Prostate gland (tissue), 2 donors: ENCODE measurements at regions not wholly inside any gene's neighbourhood (a gene's known extent, or its start where the extent isn't known, plus 50 kb on each side); places are given as distances from the start of the nearest gene placed in this dataset.

Experiments used
- DNase-seq: peaks from one replicate; pipeline ENCODE4 v3.0.0-alpha.2; 2019; ENCODE audit warnings: low spot score
- H3K27ac ChIP-seq, 2 donors: fragments of 200-600 bp; sonication (generic); 2 replicates each; pipeline ENCODE4 v1.5.1; 2017 to 2019
- H3K27me3 ChIP-seq: fragments of 200-600 bp; sonication (generic); replicated peaks from 2 replicates; pipeline ENCODE4 v1.5.1; 2019; ENCODE audit not compliant: insufficient read depth
- H3K36me3 ChIP-seq, 2 donors: fragments of 200-600 bp; sonication (generic); 1 replicate in 1 of 2; 2 replicates in 1 of 2; pipeline versions ENCODE4 v1.5.1 to v1.8.1; 2017 to 2019
- H3K4me1 ChIP-seq: fragments of 200-600 bp; sonication (generic); replicated peaks from 2 replicates; pipeline ENCODE4 v1.5.1; 2019
- H3K4me3 ChIP-seq, 2 donors: fragments of 200-600 bp; sonication (generic); 2 replicates each; pipeline ENCODE4 v1.5.1; 2017 to 2019
- H3K9me3 ChIP-seq: fragments of 200-600 bp; sonication (generic); 2 replicates; pipeline ENCODE4 v1.5.1; 2017
- POLR2A ChIP-seq: fragments of 450-650 bp; IDR thresholded peaks from one replicate; pipeline ENCODE4 v1.6.1; 2016; ENCODE audit warnings: antibody characterized with exemption, mild to moderate bottlenecking
- POLR2AphosphoS5 ChIP-seq: sonication (generic); formaldehyde crosslinking; IDR thresholded peaks from one replicate; pipeline ENCODE4 v1.6.1; 2017; ENCODE audit warnings: antibody characterized with exemption
- WGBS: methylation state at CpG from one replicate; pipeline ENCODE4 v1.1.5; 2018; 5-methylcytosine and 5-hydroxymethylcytosine counted together
- intact Hi-C: fragments of 100-400 bp; cut with DNase I; formaldehyde crosslinking; loops from one replicate; pipeline ENCODE4 v1.14.2; 2022
- TF ChIP-seq, protein P1 (sequence below), 4 experiments: fragments of 200-600 bp in 2 of 4; fragments of 450-650 bp in 2 of 4; sonication (generic) in 2 of 4; IDR thresholded peaks; 1 replicate in 3 of 4; 2 replicates in 1 of 4; pipeline ENCODE4 v1.5.1; 2016 to 2019; ENCODE audit warnings: antibody characterized with exemption in 4 of 4, mild to moderate bottlenecking in 2 of 4, moderate library complexity in 2 of 4

GRCh38 chr16:52252680-52253079 is 294.3 kb downstream of the TOX3 start:
- TF ChIP-seq POLR2A (no peak), POLR2AphosphoS5 (no peak)
- TF ChIP-seq, protein P1, sequence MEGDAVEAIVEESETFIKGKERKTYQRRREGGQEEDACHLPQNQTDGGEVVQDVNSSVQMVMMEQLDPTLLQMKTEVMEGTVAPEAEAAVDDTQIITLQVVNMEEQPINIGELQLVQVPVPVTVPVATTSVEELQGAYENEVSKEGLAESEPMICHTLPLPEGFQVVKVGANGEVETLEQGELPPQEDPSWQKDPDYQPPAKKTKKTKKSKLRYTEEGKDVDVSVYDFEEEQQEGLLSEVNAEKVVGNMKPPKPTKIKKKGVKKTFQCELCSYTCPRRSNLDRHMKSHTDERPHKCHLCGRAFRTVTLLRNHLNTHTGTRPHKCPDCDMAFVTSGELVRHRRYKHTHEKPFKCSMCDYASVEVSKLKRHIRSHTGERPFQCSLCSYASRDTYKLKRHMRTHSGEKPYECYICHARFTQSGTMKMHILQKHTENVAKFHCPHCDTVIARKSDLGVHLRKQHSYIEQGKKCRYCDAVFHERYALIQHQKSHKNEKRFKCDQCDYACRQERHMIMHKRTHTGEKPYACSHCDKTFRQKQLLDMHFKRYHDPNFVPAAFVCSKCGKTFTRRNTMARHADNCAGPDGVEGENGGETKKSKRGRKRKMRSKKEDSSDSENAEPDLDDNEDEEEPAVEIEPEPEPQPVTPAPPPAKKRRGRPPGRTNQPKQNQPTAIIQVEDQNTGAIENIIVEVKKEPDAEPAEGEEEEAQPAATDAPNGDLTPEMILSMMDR (IDR thresholded peaks at IDR 0.05), result no peak
- WGBS, result 83% methylated on average over 2 of the region's 2 CpGs
- Histone ChIP-seq H3K4me3 (no peak overlapping the region), H3K9me3 (no peaks in the 10 kb centered on the region), H3K4me1 (no peaks in the 10 kb centered on the region), H3K36me3 (no peaks in the 10 kb centered on the region), H3K27me3 (no peaks in the 10 kb centered on the region), H3K27ac (no peak overlapping the region)
- intact Hi-C loops, result no loop called here
- no peak for DNase-seq

DNA sequence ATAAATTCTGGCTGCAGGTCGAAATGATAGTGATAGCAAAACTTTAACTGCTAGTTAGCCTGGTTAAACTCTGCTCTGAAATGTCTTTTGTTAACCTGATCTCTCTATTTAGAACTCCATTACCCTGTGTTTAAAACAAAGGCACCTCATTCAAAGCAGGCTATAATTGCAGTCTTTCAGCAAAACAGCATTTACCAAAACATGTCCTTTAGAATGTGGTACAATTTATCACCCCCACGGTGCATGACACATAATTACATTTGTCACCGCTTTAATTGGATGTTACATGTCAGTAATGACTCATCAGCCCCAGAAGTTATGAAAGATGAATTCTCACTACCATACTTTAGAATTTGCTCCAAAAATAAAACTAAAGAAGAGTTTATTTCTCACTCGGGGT is 295.4 kb downstream of the TOX3 start:
- TF ChIP-seq POLR2A (no peak), POLR2AphosphoS5 (no peak)
- TF ChIP-seq, protein P1 (IDR thresholded peaks at IDR 0.05), result no peak
- Histone ChIP-seq H3K27ac (no peak overlapping the region), H3K4me3 (no peak overlapping the region), H3K4me1 (no peaks in the 10 kb centered on the region), H3K27me3 (no peaks in the 10 kb centered on the region), H3K36me3 (no peaks in the 10 kb centered on the region), H3K9me3 (no peaks in the 10 kb centered on the region)
- no peak for DNase-seq
- 58% methylated on average over 4 of the region's 4 CpGs for WGBS
- intact Hi-C loops, result no loop called here

DNA sequence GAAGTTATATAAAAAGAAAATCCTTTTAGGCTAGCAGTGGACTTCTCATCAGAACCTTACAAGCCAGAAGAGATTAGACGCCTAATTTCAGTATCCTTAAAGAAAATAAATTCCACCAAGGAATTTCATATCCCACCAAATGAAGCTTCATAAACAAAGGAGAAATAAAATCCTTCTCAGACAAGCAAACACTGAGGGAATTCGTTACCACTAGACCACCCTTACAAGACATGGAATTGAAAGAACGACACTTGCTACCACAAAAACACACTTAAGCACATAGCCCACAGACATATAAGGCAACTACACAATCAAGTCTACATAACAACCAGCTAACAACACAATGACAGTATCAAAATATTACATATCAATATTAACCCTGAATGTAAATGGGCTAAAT is 299.2 kb downstream of the TOX3 start:
- Histone ChIP-seq H3K9me3 (no peaks in the 10 kb centered on the region), H3K4me1 (no peaks in the 10 kb centered on the region), H3K27ac (no peak overlapping the region), H3K36me3 (no peaks in the 10 kb centered on the region), H3K4me3 (no peak overlapping the region), H3K27me3 (no peaks in the 10 kb centered on the region)
- intact Hi-C loops, result no loop called here
- 94% methylated on average over 3 of the region's 3 CpGs for WGBS
- no peak for DNase-seq
- no peak for TF ChIP-seq POLR2A
- TF ChIP-seq, protein P1 (IDR thresholded peaks at IDR 0.05), result no peak
- TF ChIP-seq POLR2AphosphoS5, result no peak

DNA sequence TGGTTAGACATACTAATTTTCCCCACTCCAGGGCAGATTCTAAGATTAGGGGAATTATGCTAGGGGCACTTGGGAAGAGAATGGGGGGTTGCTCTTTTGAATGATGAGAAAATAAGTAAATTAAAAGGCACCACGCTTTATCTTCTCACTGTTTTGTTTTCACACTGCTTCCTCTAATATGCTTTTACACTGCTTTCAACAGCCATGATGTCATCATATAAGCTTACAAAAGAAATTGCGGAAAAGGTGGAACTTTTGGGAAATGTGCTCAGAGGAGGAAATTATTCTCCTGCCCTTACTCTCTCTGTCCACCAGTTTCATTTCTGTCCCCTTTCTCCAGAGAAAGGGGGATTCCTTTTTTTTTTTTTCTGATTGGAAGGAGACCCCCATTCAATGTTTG is 308.2 kb downstream of the TOX3 start:
- Histone ChIP-seq H3K36me3 (no peaks in the 10 kb centered on the region), H3K4me3 (no peak overlapping the region), H3K9me3 (no peaks in the 10 kb centered on the region), H3K4me1 (no peaks in the 10 kb centered on the region), H3K27ac (no peak overlapping the region), H3K27me3 (no peaks in the 10 kb centered on the region)
- intact Hi-C loops, result no loop called here
- TF ChIP-seq, protein P1 (IDR thresholded peaks at IDR 0.05), result no peak
- no peak for TF ChIP-seq POLR2A
- no peak for TF ChIP-seq POLR2AphosphoS5
- DNase-seq, result no peak
- 93% methylated on average over 2 of the region's 2 CpGs for WGBS

- Histone ChIP-seq H3K9me3 (no peaks in the 10 kb centered on the region), H3K4me3 (no peak overlapping the region), H3K4me1 (no peaks in the 10 kb centered on the region), H3K36me3 (no peaks in the 10 kb centered on the region), H3K27me3 (no peaks in the 10 kb centered on the region), H3K27ac (no peak overlapping the region)
- no peak for DNase-seq
- TF ChIP-seq POLR2A (no peak), POLR2AphosphoS5 (no peak)
- TF ChIP-seq, protein P1 (IDR thresholded peaks at IDR 0.05), result no peak
- 92% methylated on average over 9 of the region's 9 CpGs for WGBS
- intact Hi-C loops, result no loop called here
These were observed 309.1 kb downstream of the TOX3 start for GRCh38 chr16:52237823-52238222.
